SU-DHL-6 (cell line): ENCODE measurements at regions not wholly inside any gene's neighbourhood (a gene's known extent, or its start where the extent isn't known, plus 50 kb on each side); places are given as distances from the start of the nearest gene placed in this dataset.

ENCODE experiments used
- H2AFZ ChIP-seq: fragments of 200-600 bp; sonication (generic); 2 replicates; pipeline ENCODE4 v1.6.1; 2014; ENCODE audit warnings: low read depth, mild to moderate bottlenecking, moderate library complexity, mixed read lengths, antibody characterized with exemption, low read length; ENCODE audit not compliant: severe bottlenecking
- H3F3A ChIP-seq: fragments of 200-600 bp; shearing (Covaris generic); 2 replicates; pipeline ENCODE4 v1.6.0; 2016; ENCODE audit warnings: antibody characterized with exemption, mild to moderate bottlenecking; ENCODE audit not compliant: insufficient read depth
- H3K27ac ChIP-seq: fragments of 200-600 bp; sonication (generic); 2 replicates; pipeline ENCODE4 v1.5.1; 2016; ENCODE audit warnings: low read depth, mild to moderate bottlenecking, low read length, moderate library complexity, mixed read lengths
- H3K27me3 ChIP-seq: fragments of 200-600 bp; sonication (generic), shearing (Covaris generic); 2 replicates; pipeline ENCODE4 v1.6.0; 2014; ENCODE audit warnings: mild to moderate bottlenecking, low read length
- H3K36me3 ChIP-seq: fragments of 200-600 bp; sonication (generic); 2 replicates; pipeline ENCODE4 v1.6.1; 2014; ENCODE audit warnings: mild to moderate bottlenecking, low read length, mixed read lengths
- H3K4me2 ChIP-seq: fragments of 300-600, 200-600 bp; shearing (Covaris generic), sonication (generic); 2 replicates; pipeline ENCODE4 v1.6.0; 2014; ENCODE audit warnings: low read length, low read depth, mild to moderate bottlenecking; ENCODE audit not compliant: poor library complexity, severe bottlenecking
- H3K4me3 ChIP-seq: fragments of 200-600 bp; sonication (generic); 2 replicates; pipeline ENCODE4 v1.5.1; 2014; ENCODE audit warnings: antibody characterized with exemption, low read length, mild to moderate bottlenecking, mixed read lengths; ENCODE audit not compliant: insufficient read depth, poor library complexity, severe bottlenecking
- H3K79me2 ChIP-seq: fragments of 200-600 bp; sonication (generic); 2 replicates; pipeline ENCODE4 v1.6.1; 2014; ENCODE audit warnings: mild to moderate bottlenecking, low read length, moderate library complexity; ENCODE audit not compliant: insufficient read depth
- H3K9ac ChIP-seq: fragments of 200-600 bp; sonication (generic); 2 replicates; pipeline ENCODE4 v1.7.0; 2014; ENCODE audit warnings: mild to moderate bottlenecking, low read length
- H3K9me2 ChIP-seq: fragments of 200-600 bp; sonication (generic); replicated peaks from 2 replicates; pipeline ENCODE4 v1.6.1; 2014; ENCODE audit warnings: low read length; ENCODE audit not compliant: insufficient read depth
- H3K9me3 ChIP-seq: fragments of 200-600 bp; sonication (generic); 2 replicates; pipeline ENCODE4 v1.6.1; 2014; ENCODE audit warnings: low read length, mixed read lengths; ENCODE audit not compliant: insufficient read depth
- H4K20me1 ChIP-seq: fragments of 200-600 bp; sonication (generic); 2 replicates; pipeline ENCODE4 v1.6.1; 2014; ENCODE audit warnings: low read depth, mild to moderate bottlenecking, antibody characterized with exemption, low read length, moderate library complexity, mixed read lengths
- CTCF ChIP-seq: fragments of 200-600 bp; sonication (generic); IDR thresholded peaks from one replicate; pipeline ENCODE4 v1.5.1; 2017; ENCODE audit warnings: antibody characterized with exemption, mild to moderate bottlenecking, low read length, moderate library complexity; ENCODE audit not compliant: insufficient read depth, poor library complexity, severe bottlenecking
- EZH2phosphoT487 ChIP-seq: fragments of 200-600 bp; sonication (generic), shearing (Covaris generic); conservative IDR thresholded peaks from 2 replicates; pipeline ENCODE4 v1.6.1; 2018; ENCODE audit warnings: mild to moderate bottlenecking, antibody characterized with exemption, low read length, moderate library complexity, mixed read lengths

DNA sequence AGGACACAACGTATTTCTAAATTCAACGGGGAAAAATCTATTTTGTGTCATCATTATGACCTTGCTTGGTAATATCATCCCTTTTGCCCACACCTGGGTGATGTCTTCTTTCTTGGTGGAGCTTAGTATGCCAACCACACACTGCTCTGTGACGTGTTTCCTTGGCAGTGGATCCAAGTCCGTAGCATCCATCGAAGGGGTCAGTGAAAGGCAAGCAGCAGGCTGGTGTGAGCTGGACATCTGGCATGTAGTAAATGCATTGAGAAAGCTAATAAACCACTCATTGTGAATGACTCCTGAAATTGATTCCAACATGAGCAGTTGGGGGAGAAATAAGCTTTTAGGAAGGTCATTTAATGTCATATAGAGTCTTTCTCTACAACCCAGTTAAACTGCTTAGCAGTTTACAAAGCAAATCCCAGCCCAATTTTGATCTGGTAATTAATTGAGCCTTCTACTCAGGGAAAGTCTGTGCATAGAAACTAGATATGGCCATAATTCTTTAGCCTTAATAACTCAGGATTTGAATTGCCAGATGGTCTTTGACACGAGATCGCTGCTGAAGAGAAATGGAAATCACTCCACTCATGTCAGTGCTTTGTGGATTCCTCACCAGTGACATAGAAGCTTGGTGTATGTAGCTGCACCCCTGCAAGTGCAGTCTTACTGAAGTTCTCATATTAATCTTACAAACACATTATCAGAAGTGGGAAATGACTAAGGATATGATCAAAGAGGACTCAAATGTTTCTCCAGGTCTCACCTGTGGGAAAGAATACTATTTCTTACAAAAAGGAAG is 494.8 kb downstream of the CMPK2 start:
- Histone ChIP-seq H3K27ac (no peak overlapping the region), H3K4me3 (no peak overlapping the region), H3K9me3 (no peaks in the 10 kb centered on the region), H3K36me3 (no peaks in the 10 kb centered on the region), H3K9ac (no peak overlapping the region), H3K27me3 (no peaks in the 10 kb centered on the region), H2AFZ (no peak overlapping the region), H3K9me2 (no peaks in the 10 kb centered on the region), H3F3A (no peaks in the 10 kb centered on the region), H4K20me1 (no peaks in the 10 kb centered on the region), H3K4me2 (no peak overlapping the region), H3K79me2 (no peaks in the 10 kb centered on the region)
- TF ChIP-seq EZH2phosphoT487: no peak
- no peak for TF ChIP-seq CTCF

GRCh38 chr2:6372317-6372901 is 493.3 kb downstream of the CMPK2 start:
- Histone ChIP-seq H3K4me2 (no peak overlapping the region), H3K27me3 (no peaks in the 10 kb centered on the region), H4K20me1 (no peaks in the 10 kb centered on the region), H3K36me3 (no peaks in the 10 kb centered on the region), H3K4me3 (no peak overlapping the region), H3F3A (no peaks in the 10 kb centered on the region), H3K27ac (no peak overlapping the region), H3K79me2 (no peaks in the 10 kb centered on the region), H3K9me3 (no peaks in the 10 kb centered on the region), H3K9ac (no peak overlapping the region), H2AFZ (no peak overlapping the region), H3K9me2 (no peaks in the 10 kb centered on the region)
- no peak for TF ChIP-seq EZH2phosphoT487
- TF ChIP-seq CTCF: no peak

DNA sequence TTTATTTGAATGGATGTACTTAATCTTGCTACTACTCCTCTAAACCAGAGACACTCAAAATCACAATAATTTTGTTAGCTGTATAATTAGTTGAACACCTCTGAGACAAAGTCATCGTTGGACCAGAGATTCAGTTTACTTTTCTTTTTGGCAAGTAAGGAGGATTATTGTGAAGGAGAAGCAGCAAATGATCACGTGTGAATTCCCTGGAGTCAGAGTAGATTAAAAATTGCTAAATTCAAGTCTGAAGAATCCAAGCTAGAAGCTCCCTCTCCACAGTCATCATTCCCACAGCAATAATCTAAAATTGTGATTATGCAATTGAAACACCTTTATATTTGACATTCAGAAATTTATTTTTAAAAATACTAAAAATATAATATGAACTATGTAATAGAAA is 484.4 kb downstream of the CMPK2 start:
- Histone ChIP-seq H3K4me3 (no peak overlapping the region), H3F3A (no peaks in the 10 kb centered on the region), H3K9ac (no peak overlapping the region), H3K36me3 (no peaks in the 10 kb centered on the region), H3K27ac (no peak overlapping the region), H2AFZ (no peak overlapping the region), H4K20me1 (no peaks in the 10 kb centered on the region), H3K9me2 (no peaks in the 10 kb centered on the region), H3K79me2 (no peaks in the 10 kb centered on the region), H3K4me2 (no peak overlapping the region), H3K9me3 (no peaks in the 10 kb centered on the region), H3K27me3 (no peaks in the 10 kb centered on the region)
- TF ChIP-seq EZH2phosphoT487 (no peak), CTCF (no peak)
